ENCODE measurements at regions not wholly inside any gene's neighbourhood (a gene's known extent, or its start where the extent isn't known, plus 50 kb on each side); places are given as distances from the start of the nearest gene placed in this dataset.

GRCh38 chr14:104249089-104249488 lies 110.7 kb downstream of the KIF26A start:
- DNase-seq (ENCODE audit: low read depth in 4 of 4, low spot score in 3 of 4) = no peak

- no peak for DNase-seq (ENCODE audit: low read depth in 4 of 4, low spot score in 3 of 4)
Measured at GRCh38 chr14:104249706-104250105, 111.3 kb downstream of the KIF26A start.

- no peak for DNase-seq (ENCODE audit: low read depth in 4 of 4, low spot score in 3 of 4)
Measured at GRCh38 chr14:104250175-104250574, 111.8 kb downstream of the KIF26A start.

- DNase-seq (ENCODE audit: low read depth in 4 of 4, low spot score in 3 of 4) = no peak
Measured at GRCh38 chr14:104252256-104253215, 114.1 kb downstream of the KIF26A start.

GRCh38 chr14:104253223-104253822 lies 114.9 kb downstream of the KIF26A start:
- DNase-seq (ENCODE audit: low read depth in 4 of 4, low spot score in 3 of 4) = no peak

- DNase-seq (ENCODE audit: low read depth in 4 of 4, low spot score in 3 of 4) = no peak
Measured at GRCh38 chr14:104253901-104254353, 115.5 kb downstream of the KIF26A start.

GRCh38 chr14:104254735-104255400 lies 116.5 kb downstream of the KIF26A start:
- DNase-seq (ENCODE audit: low read depth in 4 of 4, low spot score in 3 of 4) = no peak

GRCh38 chr14:104256025-104256424 lies 117.6 kb downstream of the KIF26A start:
- no peak for DNase-seq (ENCODE audit: low read depth in 4 of 4, low spot score in 3 of 4)

GRCh38 chr14:104262515-104263514 lies 124.4 kb downstream of the KIF26A start:
- DNase-seq (ENCODE audit: low read depth in 4 of 4, low spot score in 3 of 4) = no peak

- DNase-seq (ENCODE audit: low read depth in 4 of 4, low spot score in 3 of 4) = no peak
Measured at GRCh38 chr14:104263675-104264358, 125.4 kb downstream of the KIF26A start.

- no peak for DNase-seq (ENCODE audit: low read depth in 4 of 4, low spot score in 3 of 4)
Measured at GRCh38 chr14:104264495-104265265, 126.3 kb downstream of the KIF26A start.

GRCh38 chr14:104265918-104266630 lies 127.7 kb downstream of the KIF26A start:
- DNase-seq (ENCODE audit: low read depth in 4 of 4, low spot score in 3 of 4) = no peak

- no peak for DNase-seq (ENCODE audit: low read depth in 4 of 4, low spot score in 3 of 4)
Measured at GRCh38 chr14:104266631-104267575, 128.5 kb downstream of the KIF26A start.

- DNase-seq (ENCODE audit: low read depth in 4 of 4, low spot score in 3 of 4) = no peak
Measured at GRCh38 chr14:104267895-104268294, 129.5 kb downstream of the KIF26A start.

GRCh38 chr14:104268295-104268694 lies 129.9 kb downstream of the KIF26A start:
- DNase-seq (ENCODE audit: low read depth in 4 of 4, low spot score in 3 of 4) = no peak

- DNase-seq (ENCODE audit: low read depth in 4 of 4, low spot score in 3 of 4) = no peak
Measured at GRCh38 chr14:104268725-104269436, 130.5 kb downstream of the KIF26A start.

All from left renal pelvis (tissue), 4 donors.